ENCODE measurements at regions not wholly inside any gene's neighbourhood (a gene's known extent, or its start where the extent isn't known, plus 50 kb on each side); places are given as distances from the start of the nearest gene placed in this dataset.
"Not testable (repeated sequence)": the region's sequence is repeated elsewhere in the genome, so short reads cannot be mapped to it uniquely, and the experiment has no call there.

- DNase-seq (ENCODE audit: extremely low read depth, low read depth) = no peak
These were observed 258.8 kb upstream of the GK2 start for GRCh38 chr4:79666875-79667274.

GRCh38 chr4:79666112-79666511 is 258.1 kb upstream of the GK2 start:
- DNase-seq (ENCODE audit: extremely low read depth, low read depth) = no peak

DNA sequence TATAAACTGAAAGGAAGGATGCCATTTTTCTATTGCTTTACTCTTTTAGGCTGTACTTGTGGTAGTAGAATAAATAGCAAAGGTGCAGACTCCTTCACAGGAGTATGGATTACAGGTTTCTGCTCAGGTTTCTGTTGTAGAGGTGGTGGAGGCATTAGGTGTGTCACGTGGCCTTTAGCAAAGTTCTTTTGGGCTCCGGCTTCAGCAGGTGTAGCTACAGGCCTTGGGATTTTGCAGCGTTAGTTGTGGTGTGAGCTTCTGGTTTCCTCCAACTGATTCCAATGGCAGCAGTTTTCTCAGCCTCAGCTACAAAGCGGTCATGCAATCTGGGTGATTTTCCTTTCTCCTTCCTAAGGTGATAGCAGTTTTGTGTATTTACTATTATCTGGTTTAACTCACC is 255.8 kb upstream of the GK2 start:
- DNase-seq (ENCODE audit: extremely low read depth, low read depth) = no peak

DNA sequence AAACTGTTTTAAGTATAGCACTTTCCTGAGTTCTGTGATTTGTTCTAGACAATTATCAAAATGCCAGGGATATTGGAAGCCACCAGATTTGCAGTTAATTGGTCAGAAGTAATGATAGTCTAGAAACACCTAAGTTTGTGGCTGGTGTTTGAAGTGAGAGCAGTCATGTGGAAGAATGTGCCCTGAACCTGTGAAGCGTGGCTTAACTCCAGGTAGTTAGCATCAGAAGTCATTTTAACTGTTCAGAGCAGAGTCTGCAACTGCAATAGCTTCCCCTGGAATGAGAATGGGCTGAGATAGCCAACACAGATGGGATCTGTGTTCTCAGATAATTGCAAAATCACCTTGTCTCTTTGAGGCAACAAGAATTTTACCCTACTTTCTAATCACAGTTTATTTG is 255.1 kb upstream of the GK2 start:
- DNase-seq (ENCODE audit: extremely low read depth, low read depth) = no peak

DNA sequence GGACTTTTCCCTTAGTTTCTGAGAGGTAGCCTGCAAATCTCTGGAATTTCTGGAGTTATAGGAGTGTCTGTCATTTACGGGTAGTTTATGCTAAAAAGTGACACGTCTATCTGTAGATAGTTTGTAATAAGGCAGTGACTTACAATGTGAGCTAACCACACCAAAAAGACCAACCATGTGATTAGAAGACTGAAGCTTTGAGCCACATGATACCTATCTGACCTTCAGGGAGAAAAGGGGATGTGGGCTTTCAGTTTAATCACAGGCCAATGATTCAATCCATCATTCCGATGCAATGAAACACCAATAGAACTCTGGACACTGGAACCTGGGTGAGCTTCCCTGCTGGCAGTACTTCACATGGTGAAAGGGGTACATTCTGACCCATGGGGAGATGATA is 254.6 kb upstream of the GK2 start:
- DNase-seq (ENCODE audit: extremely low read depth, low read depth) = no peak

GRCh38 chr4:79661196-79661595 is 253.2 kb upstream of the GK2 start:
- DNase-seq (ENCODE audit: extremely low read depth, low read depth) = no peak

DNA sequence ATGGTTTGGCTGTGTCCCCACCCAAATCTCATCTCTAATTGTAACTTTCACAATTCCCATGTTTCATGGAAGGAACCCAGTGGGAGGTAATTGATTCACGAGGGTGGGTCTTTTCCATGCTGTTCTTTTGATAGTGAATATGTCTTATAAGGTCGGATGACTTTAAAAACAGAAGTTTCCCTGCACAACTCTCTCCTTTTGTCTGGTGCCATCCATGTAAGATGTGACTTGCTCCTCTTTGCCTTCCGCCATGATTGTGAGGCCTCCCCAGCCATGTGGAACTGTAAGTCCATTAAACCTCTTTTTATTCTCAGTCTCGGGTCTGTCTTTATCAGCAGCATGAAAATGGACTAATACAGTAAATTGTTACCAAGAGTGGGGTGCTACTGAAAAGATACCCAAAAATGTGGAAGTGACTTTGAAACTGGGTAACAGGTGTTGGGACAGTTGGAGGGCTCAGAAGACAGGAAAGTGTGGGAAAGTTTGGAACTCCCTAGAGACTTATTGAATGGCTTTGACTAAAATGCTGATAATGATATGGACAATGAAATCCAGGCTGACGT is 251.4 kb upstream of the GK2 start:
- not testable (repeated sequence) for DNase-seq (ENCODE audit: extremely low read depth, low read depth)

- no peak for DNase-seq (ENCODE audit: extremely low read depth, low read depth)
These were observed 249.4 kb upstream of the GK2 start for GRCh38 chr4:79657379-79657778.

DNA sequence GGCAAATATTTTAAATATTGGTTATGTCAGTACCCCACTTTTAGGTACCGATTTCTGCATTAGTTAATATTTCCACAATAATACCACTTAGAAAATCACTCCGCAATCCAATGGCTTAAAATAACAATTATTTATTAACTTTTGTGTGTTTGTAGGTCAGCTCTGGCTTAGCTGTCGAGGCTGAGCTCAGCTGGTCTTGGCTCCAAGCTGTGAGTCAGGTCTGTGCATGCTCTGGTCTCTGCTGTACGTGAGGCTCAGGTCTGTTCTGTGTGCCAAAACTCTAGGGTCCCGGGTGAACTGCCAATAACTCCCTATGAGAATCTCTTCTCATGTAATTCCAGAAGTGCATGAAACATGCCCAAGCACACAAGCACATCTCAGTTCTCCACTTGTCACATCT is 245.8 kb upstream of the GK2 start:
- DNase-seq (ENCODE audit: extremely low read depth, low read depth) = no peak

DNA sequence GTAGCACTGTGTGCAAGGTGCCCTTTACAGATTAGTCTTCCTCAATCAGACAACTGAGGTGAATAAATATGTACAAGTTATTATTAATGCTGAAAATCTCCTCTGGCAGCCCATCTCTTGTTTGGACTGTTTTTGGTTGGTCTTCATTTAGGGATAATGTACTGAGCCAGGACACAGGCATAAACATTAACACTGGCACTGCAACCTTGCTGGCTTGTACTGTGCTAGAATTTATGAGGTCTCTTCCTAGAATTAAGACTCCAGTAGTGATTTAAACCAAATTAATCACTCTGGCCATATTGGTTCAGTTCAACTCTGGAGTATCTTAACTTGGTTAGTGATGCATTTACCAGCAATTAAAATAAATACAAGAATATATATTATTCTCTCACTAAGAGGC is 244.7 kb upstream of the GK2 start:
- no peak for DNase-seq (ENCODE audit: extremely low read depth, low read depth)

DNA sequence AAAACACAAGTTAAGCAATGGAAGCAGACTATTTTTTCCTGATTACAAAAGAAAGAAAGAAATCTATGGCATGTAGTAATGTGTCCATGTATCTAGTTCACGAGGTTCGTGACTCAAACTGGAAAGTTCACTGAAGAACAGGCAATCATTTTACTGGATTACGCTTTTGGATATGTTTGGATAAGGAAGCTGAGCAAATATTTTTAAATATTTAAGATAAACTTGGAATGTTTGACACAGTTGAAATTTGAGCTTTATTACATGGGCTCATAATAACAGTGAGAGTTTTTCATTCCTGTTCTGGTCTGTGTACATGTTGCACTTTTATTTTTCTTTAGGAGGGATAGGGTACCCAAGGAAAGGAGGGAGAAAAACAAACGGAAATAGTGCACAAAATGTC is 244.2 kb upstream of the GK2 start:
- no peak for DNase-seq (ENCODE audit: extremely low read depth, low read depth)

- DNase-seq (ENCODE audit: extremely low read depth, low read depth) = no peak
These were observed 243.4 kb upstream of the GK2 start for GRCh38 chr4:79651456-79651855.

DNA sequence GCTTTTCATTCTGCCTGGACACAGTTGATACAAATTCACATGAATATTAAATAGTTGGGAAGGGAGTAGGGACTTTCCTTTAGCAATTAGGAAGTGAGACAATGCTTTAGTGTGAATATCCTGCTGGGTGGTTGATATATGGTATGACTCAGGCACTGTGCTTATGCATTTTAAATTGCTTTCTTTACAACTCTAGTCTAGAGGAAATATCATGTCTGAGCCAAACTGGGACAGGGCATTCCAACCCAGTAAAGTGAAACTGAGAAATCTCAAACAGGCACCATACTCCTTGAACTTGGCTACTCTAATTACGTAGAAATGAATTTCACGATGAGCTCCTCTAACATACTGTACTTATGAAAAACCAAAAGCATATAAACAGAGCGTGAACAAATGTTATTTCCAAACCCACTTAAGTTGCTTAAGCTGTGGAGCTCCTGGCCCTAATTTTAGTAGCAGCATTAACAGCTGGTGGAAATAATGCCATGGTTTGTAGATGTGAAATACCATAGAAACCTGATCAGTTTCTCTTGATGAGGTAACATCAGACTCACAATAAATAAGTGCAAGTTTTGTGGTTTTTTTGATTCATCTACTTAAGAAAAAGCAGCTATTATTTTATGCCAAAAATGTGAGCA is 242.9 kb upstream of the GK2 start:
- DNase-seq (ENCODE audit: extremely low read depth, low read depth) = no peak

DNA sequence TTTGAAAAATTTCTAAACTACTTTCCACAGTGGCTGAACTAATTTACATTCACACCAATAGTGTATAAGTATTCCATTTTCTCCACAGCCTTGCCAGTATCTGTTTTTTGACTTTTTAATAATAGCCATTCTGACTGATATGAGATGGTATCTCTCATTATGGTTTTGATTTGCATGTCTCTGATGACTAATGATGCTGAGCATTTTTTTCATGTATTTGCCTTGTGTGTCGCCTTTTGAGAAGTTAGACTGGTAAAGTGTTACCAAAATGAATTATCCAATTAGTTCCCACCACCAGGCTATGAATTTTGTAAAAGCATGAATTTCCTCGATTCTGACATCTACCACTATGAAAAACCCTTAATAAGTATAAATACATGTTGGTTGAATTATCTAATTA is 242.2 kb upstream of the GK2 start:
- no peak for DNase-seq (ENCODE audit: extremely low read depth, low read depth)

DNA sequence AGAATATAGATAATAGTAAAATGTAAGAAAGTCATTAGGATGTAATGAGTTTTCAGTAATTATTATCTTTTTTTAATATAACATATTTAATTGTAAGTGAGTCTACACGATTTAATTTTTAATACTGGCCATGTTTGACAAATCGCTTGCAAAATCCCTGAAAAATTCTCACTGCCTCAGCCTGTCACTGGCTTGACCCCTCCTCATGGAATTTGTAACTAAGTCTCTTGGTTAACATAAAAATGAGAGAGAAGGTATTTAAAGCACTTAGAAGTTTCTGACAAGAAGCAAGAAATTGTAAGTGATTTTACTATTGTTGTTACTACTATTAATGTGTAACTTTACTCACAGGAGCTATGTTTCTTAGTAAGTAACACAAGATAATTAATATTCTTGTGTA is 237.9 kb upstream of the GK2 start:
- DNase-seq (ENCODE audit: extremely low read depth, low read depth) = no peak

- DNase-seq (ENCODE audit: extremely low read depth, low read depth) = no peak
These were observed 230.7 kb upstream of the GK2 start for GRCh38 chr4:79638735-79639134.

GRCh38 chr4:79636991-79637390 is 229.0 kb upstream of the GK2 start:
- no peak for DNase-seq (ENCODE audit: extremely low read depth, low read depth)

- no peak for DNase-seq (ENCODE audit: extremely low read depth, low read depth)
These were observed 226.1 kb upstream of the GK2 start for GRCh38 chr4:79634111-79634510.

DNA sequence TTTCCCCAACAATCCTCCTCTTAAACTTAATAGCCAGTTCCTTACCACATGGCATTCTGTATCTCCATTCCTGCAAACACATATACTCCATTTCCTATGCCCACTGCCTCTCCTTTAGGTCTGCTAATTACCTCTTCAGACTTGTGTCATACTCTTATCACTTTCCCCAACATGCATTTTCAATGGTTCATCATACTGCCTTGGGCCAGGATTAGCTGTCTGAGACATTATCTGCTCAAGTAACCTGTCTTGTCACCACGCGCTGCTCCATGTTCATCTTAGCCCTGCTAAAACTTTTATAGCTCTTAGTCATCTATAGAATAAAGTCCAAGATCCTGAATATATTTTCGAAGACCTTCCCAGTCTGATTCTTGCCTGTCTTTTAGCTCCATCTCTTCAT is 224.1 kb upstream of the GK2 start:
- no peak for DNase-seq (ENCODE audit: extremely low read depth, low read depth)

DNA sequence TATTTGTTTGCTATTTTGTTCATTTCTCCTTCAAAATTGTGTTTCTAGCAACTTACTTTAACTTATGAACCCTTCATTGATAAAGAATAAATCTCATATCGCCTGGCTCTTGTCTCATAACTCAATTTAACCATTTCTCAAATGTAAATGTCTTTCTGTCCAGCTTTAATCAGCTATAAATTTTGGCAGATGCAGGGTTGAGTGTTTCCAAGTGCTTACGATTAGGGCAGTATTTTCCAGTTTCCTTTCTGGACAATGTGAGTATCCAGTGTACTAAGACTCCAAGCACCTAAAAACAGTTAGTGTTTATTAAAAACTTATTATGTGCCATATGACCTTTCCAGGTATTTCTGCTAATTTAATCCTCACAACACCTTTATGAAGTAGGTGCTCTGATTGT is 218.6 kb upstream of the GK2 start:
- DNase-seq (ENCODE audit: extremely low read depth, low read depth) = no peak

GRCh38 chr4:79626101-79626500 is 218.1 kb upstream of the GK2 start:
- no peak for DNase-seq (ENCODE audit: extremely low read depth, low read depth)

GRCh38 chr4:79625361-79625760 is 217.3 kb upstream of the GK2 start:
- no peak for DNase-seq (ENCODE audit: extremely low read depth, low read depth)
